B cell (primary cell): ENCODE measurements at regions not wholly inside any gene's neighbourhood (a gene's known extent, or its start where the extent isn't known, plus 50 kb on each side); places are given as distances from the start of the nearest gene placed in this dataset.

Source experiments
- ATAC-seq: fragments of 200-7000 bp; cut with Tn5 transposase; one replicate; pipeline ENCODE4 v1.10.0; 2021; ENCODE audit warnings: low read depth, mild to moderate bottlenecking, moderate number of reproducible peaks, moderate library complexity
- CTCF ChIA-PET: fragments of 350-600 bp; sonication (Branson Sonifier 250); formaldehyde crosslinking; loops from one replicate; lab custom pipeline; 2021; ENCODE audit warnings: antibody characterized with exemption, inconsistent platforms; lab: Charles Lee
- POLR2A ChIA-PET: fragments of 350-600 bp; sonication (Branson Sonifier 250); formaldehyde crosslinking; loops from one replicate; lab custom pipeline; 2021; ENCODE audit warnings: antibody characterized with exemption; lab: Charles Lee
- DNase-seq: peaks from one replicate; pipeline ENCODE4 v3.0.0; 2013
- H2AFZ ChIP-seq: 2 replicates; pipeline ENCODE4 v1.6.1; 2012; ENCODE audit warnings: mild to moderate bottlenecking, low read depth, low read length; ENCODE audit not compliant: insufficient read depth, poor library complexity, severe bottlenecking
- H3K27ac ChIP-seq, 2 donors: 1 replicate in 1 of 2; 2 replicates in 1 of 2; pipeline ENCODE4 v1.5.1; 2012 to 2013; ENCODE audit warnings: low read length in 2 of 2, mild to moderate bottlenecking in 2 of 2, moderate library complexity in 1 of 2
- H3K27me3 ChIP-seq, 4 experiments: fragments of 200-600 bp in 1 of 4; sonication (generic) in 1 of 4; replicated peaks in 1 of 4; 1 replicate in 2 of 4; 2 replicates in 2 of 4; pipeline versions ENCODE4 v1.6.1 to v1.7.0; 2013 to 2016; ENCODE audit warnings: low read length in 3 of 4, mild to moderate bottlenecking in 2 of 4, mixed read lengths in 1 of 4, moderate library complexity in 1 of 4; ENCODE audit not compliant: insufficient read depth in 4 of 4, control insufficient read depth in 3 of 4; ENCODE audit errors: control extremely low read depth in 1 of 4
- H3K36me3 ChIP-seq, 2 experiments: replicated peaks in 1 of 2; 1 replicate in 1 of 2; 2 replicates in 1 of 2; pipeline versions ENCODE4 v1.6.1 to v1.7.1; 2013; ENCODE audit warnings: low read length in 1 of 2; ENCODE audit not compliant: insufficient read depth in 2 of 2, control insufficient read depth in 1 of 2; ENCODE audit errors: control extremely low read depth in 1 of 2, extremely low read depth in 1 of 2
- H3K4me1 ChIP-seq, 2 donors: fragments of 200-600 bp in 1 of 2; sonication (generic) in 1 of 2; 1 replicate in 1 of 2; 2 replicates in 1 of 2; pipeline versions ENCODE4 v1.5.1 to v1.6.1; 2013 to 2017; ENCODE audit warnings: low read length in 2 of 2; ENCODE audit not compliant: control insufficient read depth in 2 of 2, insufficient read depth in 2 of 2
- H3K4me2 ChIP-seq: replicated peaks from 2 replicates; pipeline ENCODE3; 2012; ENCODE audit warnings: mild to moderate bottlenecking, low read depth, low read length; ENCODE audit not compliant: poor library complexity, severe bottlenecking
- H3K4me3 ChIP-seq, 5 experiments: fragments of 200-600 bp in 1 of 5; sonication (generic) in 1 of 5; 1 replicate in 3 of 5; 2 replicates in 2 of 5; pipeline versions ENCODE4 v1.5.1 to v1.7.0; 2011 to 2016; ENCODE audit warnings: low read length in 4 of 5, mild to moderate bottlenecking in 4 of 5, low read depth in 2 of 5, control low read depth in 1 of 5, moderate library complexity in 1 of 5; ENCODE audit not compliant: insufficient read depth in 1 of 5; ENCODE audit errors: control extremely low read depth in 1 of 5, extremely low read depth in 1 of 5
- H3K79me2 ChIP-seq: fragments of 200-600 bp; sonication (generic); one replicate; pipeline ENCODE4 v1.6.0; 2016; ENCODE audit warnings: low read length; ENCODE audit not compliant: control insufficient read depth, insufficient read depth
- H3K9ac ChIP-seq: fragments of 200-600 bp; sonication (generic); 2 replicates; pipeline ENCODE4 v1.6.1; 2017; ENCODE audit warnings: mild to moderate bottlenecking, low read length, moderate library complexity
- H3K9me3 ChIP-seq, 3 donors: one replicate each; pipeline versions ENCODE4 v1.6.1 to v1.7.1; 2013; ENCODE audit warnings: low read length in 2 of 3; ENCODE audit not compliant: control insufficient read depth in 2 of 3, insufficient read depth in 1 of 3; ENCODE audit errors: control extremely low read depth in 1 of 3
- H4K20me1 ChIP-seq: 2 replicates; pipeline ENCODE4 v1.6.0; 2012; ENCODE audit warnings: mild to moderate bottlenecking, low read length; ENCODE audit not compliant: insufficient read depth, control insufficient read depth, poor library complexity, severe bottlenecking
- H3K27ac Mint-ChIP-seq: one replicate; pipeline ENCODE4 v1.8.0; 2021; ENCODE audit warnings: mixed read lengths
- H3K27me3 Mint-ChIP-seq: one replicate; pipeline ENCODE4 v1.8.0; 2021; ENCODE audit warnings: mixed read lengths
- H3K4me1 Mint-ChIP-seq: one replicate; pipeline ENCODE4 v1.8.0; 2021; ENCODE audit warnings: mixed read lengths
- H3K4me3 Mint-ChIP-seq: one replicate; pipeline ENCODE4 v1.8.0; 2021; ENCODE audit warnings: mixed read lengths
- H3K9me3 Mint-ChIP-seq: one replicate; pipeline ENCODE4 v1.8.0; 2022; ENCODE audit warnings: mixed read lengths; ENCODE audit not compliant: insufficient read depth
- CTCF ChIP-seq: fragments of 200-600 bp; IDR thresholded peaks from one replicate; pipeline ENCODE4 v1.8.0; 2022; ENCODE audit warnings: antibody characterized with exemption, mild to moderate bottlenecking
- EZH2 ChIP-seq: IDR thresholded peaks from 2 replicates; pipeline ENCODE4 v1.6.1; 2012; ENCODE audit warnings: borderline replicate concordance, low read depth, mild to moderate bottlenecking, moderate library complexity, low read length; ENCODE audit not compliant: insufficient read depth, poor library complexity, severe bottlenecking
- WGBS: methylation state at CpG from one replicate; pipeline ENCODE4 v1.1.5; 2013; ENCODE audit warnings: missing lambda C conversion rate; ENCODE audit not compliant: insufficient coverage; 5-methylcytosine and 5-hydroxymethylcytosine counted together
- intact Hi-C: fragments of 100-400 bp; cut with micrococcal nuclease; formaldehyde crosslinking; loops from one replicate; pipeline ENCODE4 v1.10.0; 2022

- Histone ChIP-seq H3K27ac (no peak overlapping the region), H3K27me3 (peaks cover 0 to 2% (median 0%) of the 10 kb centered on the region in 4 experiments), H3K4me2 (no peak overlapping the region), H3K4me1 (peaks cover 9 to 25% of the 10 kb centered on the region in 2 donors), H3K79me2 (no peaks in the 10 kb centered on the region), H3K9me3 (peaks cover 1 to 23% (median 20%) of the 10 kb centered on the region in 3 donors), H3K9ac (no peak overlapping the region), H3K4me3 (no peak overlapping the region), H4K20me1 (no peaks in the 10 kb centered on the region), H2AFZ (no peak overlapping the region), H3K36me3 (no peaks in the 10 kb centered on the region)
- no peak for DNase-seq
- Mint-ChIP-seq H3K9me3 (peaks cover 5% of the 10 kb centered on the region), H3K4me3 (no peak overlapping the region), H3K27me3 (peaks cover 3% of the 10 kb centered on the region), H3K4me1 (peaks cover 21% of the 10 kb centered on the region), H3K27ac (no peak overlapping the region)
- intact Hi-C loops: no loop called here
- TF ChIP-seq EZH2 (no peak), CTCF (no peak)
- CTCF ChIA-PET: no interaction called here
- no peak for ATAC-seq
- WGBS: 80% methylated on average over 7 of the region's 8 CpGs
- POLR2A ChIA-PET: no interaction called here
Measured at GRCh38 chr1:244349103-244349531, 102.6 kb downstream of the ADSS2 start.

- peaks cover 1 to 23% (median 20%) of the 10 kb centered on the region in 3 donors for H3K9me3 ChIP-seq
- peak overlapping the region; percentile 49 for H3K4me2 ChIP-seq
- ATAC-seq: no peak
- no peaks in the 10 kb centered on the region for H4K20me1 ChIP-seq
- 25% methylated on average over 6 of the region's 8 CpGs for WGBS
- Mint-ChIP-seq H3K4me3 (peak overlapping the region; percentile 54), H3K9me3 (peaks cover 5% of the 10 kb centered on the region), H3K4me1 (peaks cover 21% of the 10 kb centered on the region), H3K27me3 (peaks cover 3% of the 10 kb centered on the region), H3K27ac (no peak overlapping the region)
- TF ChIP-seq EZH2: no peak
- no peak for TF ChIP-seq CTCF
- peak overlapping the region; percentile 38 for H3K9ac ChIP-seq
- peaks cover 9 to 25% of the 10 kb centered on the region in 2 donors for H3K4me1 ChIP-seq
- no peak overlapping the region for H3K27ac ChIP-seq
- H2AFZ ChIP-seq: peak overlapping the region; percentile 38
- H3K36me3 ChIP-seq: no peaks in the 10 kb centered on the region
- peaks cover 0 to 2% (median 0%) of the 10 kb centered on the region in 4 experiments for H3K27me3 ChIP-seq
- DNase-seq: no peak
- ChIA-PET CTCF (no interaction called here), POLR2A (no interaction called here)
- no peaks in the 10 kb centered on the region for H3K79me2 ChIP-seq
- H3K4me3 ChIP-seq: peak overlapping the region in 1 of 5 experiments; percentile 11
- intact Hi-C loops: no loop called here
Measured at GRCh38 chr1:244349581-244350001, 102.1 kb downstream of the ADSS2 start.
